HEK293 (cell line): ENCODE measurements at regions not wholly inside any gene's neighbourhood (a gene's known extent, or its start where the extent isn't known, plus 50 kb on each side); places are given as distances from the start of the nearest gene placed in this dataset.
"Not testable (repeated sequence)": the region's sequence is repeated elsewhere in the genome, so short reads cannot be mapped to it uniquely, and the experiment has no call there.

ENCODE experiments used
- CTCF ChIA-PET: fragments of 350-600 bp; formaldehyde crosslinking; extraction: SDS; loops from one replicate; lab custom pipeline; 2021; ENCODE audit warnings: antibody characterized with exemption; lab: Yijun Ruan, JAX
- POLR2A ChIA-PET: fragments of 300-600 bp; formaldehyde crosslinking; extraction: SDS; loops from one replicate; lab custom pipeline; 2020; ENCODE audit warnings: antibody characterized with exemption, inconsistent platforms; lab: Yijun Ruan, JAX
- H3K27ac ChIP-seq: fragments of 200-500 bp; sonication (Bioruptor generic); 2 replicates; pipeline ENCODE4 v1.5.1; 2014; ENCODE audit warnings: low read depth, low read length, control low read depth, inconsistent platforms; ENCODE audit errors: extremely low read depth
- H3K36me3 ChIP-seq, 2 experiments: fragments of 200-500 bp in 1 of 2; sonication (Bioruptor generic) in 1 of 2; 1 replicate in 1 of 2; 2 replicates in 1 of 2; pipeline ENCODE4 v1.5.1; 2014 to 2017; ENCODE audit warnings: inconsistent platforms in 2 of 2, low read length in 2 of 2; ENCODE audit not compliant: control insufficient read depth in 2 of 2, insufficient read depth in 1 of 2
- H3K4me1 ChIP-seq: fragments of 200-500 bp; sonication (Bioruptor generic); 2 replicates; pipeline ENCODE4 v1.5.1; 2014; ENCODE audit warnings: mild to moderate bottlenecking, low read length, inconsistent platforms; ENCODE audit not compliant: control insufficient read depth, insufficient read depth
- H3K4me3 ChIP-seq: 2 replicates; pipeline ENCODE4 v1.5.1; 2011; ENCODE audit warnings: low read depth, mild to moderate bottlenecking, control low read depth, low read length, moderate library complexity
- H3K9me3 ChIP-seq: fragments of 200-500 bp; sonication (Bioruptor generic); 2 replicates; pipeline ENCODE4 v1.5.1; 2014; ENCODE audit warnings: low read depth, low read length, inconsistent platforms; ENCODE audit not compliant: control insufficient read depth, insufficient read depth
- ZBTB8A ChIP-seq: fragments of 450-650 bp; formaldehyde crosslinking; IDR thresholded peaks from 2 replicates; pipeline ENCODE4 v1.5.1; 2016; ENCODE audit warnings: missing biosample characterization, missing genetic modification characterization
- ZNF140 ChIP-seq: fragments of 450-650 bp; formaldehyde crosslinking; IDR thresholded peaks from 2 replicates; pipeline ENCODE4 v1.5.1; 2016; ENCODE audit warnings: missing biosample characterization, missing genetic modification characterization
- ZNF202 ChIP-seq: fragments of 450-650 bp; formaldehyde crosslinking; IDR thresholded peaks from 2 replicates; pipeline ENCODE4 v1.5.1; 2016; ENCODE audit warnings: missing biosample characterization, missing genetic modification characterization, borderline replicate concordance
- ZNF266 ChIP-seq: fragments of 450-650 bp; formaldehyde crosslinking; IDR thresholded peaks from 2 replicates; pipeline ENCODE4 v1.5.1; 2016; ENCODE audit warnings: missing biosample characterization, missing genetic modification characterization, low read depth
- ZNF394 ChIP-seq: fragments of 450-650 bp; formaldehyde crosslinking; IDR thresholded peaks from 2 replicates; pipeline ENCODE4 v1.5.1; 2016; ENCODE audit warnings: missing biosample characterization, missing genetic modification characterization, mild to moderate bottlenecking, moderate library complexity, borderline replicate concordance
- ZNF426 ChIP-seq: fragments of 450-650 bp; formaldehyde crosslinking; IDR thresholded peaks from 2 replicates; pipeline ENCODE4 v1.5.1; 2017; ENCODE audit warnings: missing biosample characterization, missing genetic modification characterization, mild to moderate bottlenecking, inconsistent platforms, moderate library complexity
- ZNF433 ChIP-seq: fragments of 450-650 bp; formaldehyde crosslinking; IDR thresholded peaks from 2 replicates; pipeline ENCODE4 v1.5.1; 2016; ENCODE audit warnings: missing biosample characterization, missing genetic modification characterization, low read depth
- ZNF510 ChIP-seq: fragments of 450-650 bp; formaldehyde crosslinking; IDR thresholded peaks from 2 replicates; pipeline ENCODE4 v1.5.1; 2018; ENCODE audit warnings: mild to moderate bottlenecking, missing genetic modification characterization, missing biosample characterization; ENCODE audit not compliant: insufficient replicate concordance
- ZNF518A ChIP-seq: fragments of 450-650 bp; formaldehyde crosslinking; conservative IDR thresholded peaks from 2 replicates; pipeline ENCODE4 v1.5.1; 2016; ENCODE audit warnings: low read depth, missing biosample characterization, missing genetic modification characterization
- ZNF529 ChIP-seq: fragments of 450-650 bp; formaldehyde crosslinking; IDR thresholded peaks from 2 replicates; pipeline ENCODE4 v1.5.1; 2017; ENCODE audit warnings: missing genetic modification characterization, missing biosample characterization; ENCODE audit not compliant: insufficient replicate concordance
- ZNF555 ChIP-seq: fragments of 450-650 bp; formaldehyde crosslinking; conservative IDR thresholded peaks from 2 replicates; pipeline ENCODE4 v1.5.1; 2017; ENCODE audit warnings: missing biosample characterization, mild to moderate bottlenecking, missing genetic modification characterization, inconsistent platforms
- ZNF623 ChIP-seq: fragments of 450-650 bp; formaldehyde crosslinking; IDR thresholded peaks from 2 replicates; pipeline ENCODE4 v1.5.1; 2016; ENCODE audit warnings: missing biosample characterization, missing genetic modification characterization
- ZNF629 ChIP-seq: fragments of 450-650 bp; formaldehyde crosslinking; IDR thresholded peaks from 2 replicates; pipeline ENCODE4 v1.5.1; 2017; ENCODE audit warnings: missing biosample characterization, missing genetic modification characterization
- ZNF654 ChIP-seq: fragments of 450-650 bp; formaldehyde crosslinking; IDR thresholded peaks from 2 replicates; pipeline ENCODE4 v1.5.1; 2016; ENCODE audit warnings: low read depth, missing biosample characterization, missing genetic modification characterization
- ZXDB ChIP-seq: fragments of 450-650 bp; formaldehyde crosslinking; IDR thresholded peaks from 2 replicates; pipeline ENCODE4 v1.5.1; 2016; ENCODE audit warnings: missing biosample characterization, missing genetic modification characterization
- TF ChIP-seq, protein P1 (sequence below): fragments of 450-650 bp; formaldehyde crosslinking; conservative IDR thresholded peaks from 2 replicates; pipeline ENCODE4 v1.5.1; 2016; ENCODE audit warnings: low read depth, missing biosample characterization, missing genetic modification characterization
- TF ChIP-seq, protein P2 (sequence below): fragments of 450-650 bp; formaldehyde crosslinking; IDR thresholded peaks from 2 replicates; pipeline ENCODE4 v1.5.1; 2016; ENCODE audit warnings: missing biosample characterization, missing genetic modification characterization, borderline replicate concordance

DNA sequence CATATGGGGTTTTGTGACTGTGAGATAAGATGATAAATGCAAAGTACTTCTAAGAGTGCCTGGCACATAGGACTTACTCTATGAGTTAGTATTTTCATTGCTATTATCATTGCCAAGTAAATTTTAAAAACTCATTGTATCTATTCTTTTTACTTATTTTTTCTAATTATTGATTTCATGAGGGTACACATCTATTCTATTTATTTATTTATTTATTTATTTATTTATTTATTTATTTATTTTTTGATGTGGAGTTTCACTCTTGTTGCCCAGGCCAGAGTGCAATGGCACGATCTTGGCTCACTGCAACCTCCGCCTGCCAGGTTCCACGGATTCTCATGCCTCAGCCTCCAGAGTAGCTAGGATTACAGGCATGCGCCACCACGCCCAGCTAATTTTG, 556.6 kb upstream of the DIAPH2 start:
- H3K9me3 ChIP-seq, CTCF ChIA-PET, H3K4me1 ChIP-seq, POLR2A ChIA-PET, H3K36me3 ChIP-seq, H3K4me3 ChIP-seq, H3K27ac ChIP-seq: not testable (repeated sequence)
- TF ChIP-seq ZNF518A (tag by site-specific recombination) (peak; percentile 76), ZNF555 (peak; percentile 80), ZNF394 (tag by site-specific recombination) (peak; percentile 78; the same call in 1 of the 2 replicates), ZXDB (peak; percentile 57; the same call in 1 of the 2 replicates), ZNF433 (tag by site-specific recombination) (peak; percentile 41; the same call in 1 of the 2 replicates), ZNF140 (tag by site-specific recombination) (peak; percentile 89), ZBTB8A (tag by site-specific recombination) (peak; percentile 44), ZNF529 (tag by site-specific recombination) (peak; percentile 36), ZNF266 (tag by site-specific recombination) (0 out of 2 replicates have a peak, but pooled peaks have one; percentile 34), ZNF623 (peak; percentile 50), ZNF654 (tag by site-specific recombination) (peak; percentile 26; the same call in 1 of the 2 replicates), ZNF510 (peak; percentile 66), ZNF426 (tag by site-specific recombination) (peak; percentile 83), ZNF202 (peak; percentile 87; the same call in 1 of the 2 replicates), ZNF629 (tag by site-specific recombination) (0 out of 2 replicates have a peak, but pooled peaks have one; percentile 30)
- TF ChIP-seq, protein P1, sequence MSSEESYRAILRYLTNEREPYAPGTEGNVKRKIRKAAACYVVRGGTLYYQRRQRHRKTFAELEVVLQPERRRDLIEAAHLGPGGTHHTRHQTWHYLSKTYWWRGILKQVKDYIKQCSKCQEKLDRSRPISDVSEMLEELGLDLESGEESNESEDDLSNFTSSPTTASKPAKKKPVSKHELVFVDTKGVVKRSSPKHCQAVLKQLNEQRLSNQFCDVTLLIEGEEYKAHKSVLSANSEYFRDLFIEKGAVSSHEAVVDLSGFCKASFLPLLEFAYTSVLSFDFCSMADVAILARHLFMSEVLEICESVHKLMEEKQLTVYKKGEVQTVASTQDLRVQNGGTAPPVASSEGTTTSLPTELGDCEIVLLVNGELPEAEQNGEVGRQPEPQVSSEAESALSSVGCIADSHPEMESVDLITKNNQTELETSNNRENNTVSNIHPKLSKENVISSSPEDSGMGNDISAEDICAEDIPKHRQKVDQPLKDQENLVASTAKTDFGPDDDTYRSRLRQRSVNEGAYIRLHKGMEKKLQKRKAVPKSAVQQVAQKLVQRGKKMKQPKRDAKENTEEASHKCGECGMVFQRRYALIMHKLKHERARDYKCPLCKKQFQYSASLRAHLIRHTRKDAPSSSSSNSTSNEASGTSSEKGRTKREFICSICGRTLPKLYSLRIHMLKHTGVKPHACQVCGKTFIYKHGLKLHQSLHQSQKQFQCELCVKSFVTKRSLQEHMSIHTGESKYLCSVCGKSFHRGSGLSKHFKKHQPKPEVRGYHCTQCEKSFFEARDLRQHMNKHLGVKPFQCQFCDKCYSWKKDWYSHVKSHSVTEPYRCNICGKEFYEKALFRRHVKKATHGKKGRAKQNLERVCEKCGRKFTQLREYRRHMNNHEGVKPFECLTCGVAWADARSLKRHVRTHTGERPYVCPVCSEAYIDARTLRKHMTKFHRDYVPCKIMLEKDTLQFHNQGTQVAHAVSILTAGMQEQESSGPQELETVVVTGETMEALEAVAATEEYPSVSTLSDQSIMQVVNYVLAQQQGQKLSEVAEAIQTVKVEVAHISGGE (tag by site-specific recombination), result peak; percentile 74
- TF ChIP-seq, protein P2, sequence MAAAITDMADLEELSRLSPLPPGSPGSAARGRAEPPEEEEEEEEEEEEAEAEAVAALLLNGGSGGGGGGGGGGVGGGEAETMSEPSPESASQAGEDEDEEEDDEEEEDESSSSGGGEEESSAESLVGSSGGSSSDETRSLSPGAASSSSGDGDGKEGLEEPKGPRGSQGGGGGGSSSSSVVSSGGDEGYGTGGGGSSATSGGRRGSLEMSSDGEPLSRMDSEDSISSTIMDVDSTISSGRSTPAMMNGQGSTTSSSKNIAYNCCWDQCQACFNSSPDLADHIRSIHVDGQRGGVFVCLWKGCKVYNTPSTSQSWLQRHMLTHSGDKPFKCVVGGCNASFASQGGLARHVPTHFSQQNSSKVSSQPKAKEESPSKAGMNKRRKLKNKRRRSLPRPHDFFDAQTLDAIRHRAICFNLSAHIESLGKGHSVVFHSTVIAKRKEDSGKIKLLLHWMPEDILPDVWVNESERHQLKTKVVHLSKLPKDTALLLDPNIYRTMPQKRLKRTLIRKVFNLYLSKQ (tag by site-specific recombination), result 0 out of 2 replicates have a peak, but pooled peaks have one; percentile 52
